Erythroblast (primary cell): ENCODE measurements at regions not wholly inside any gene's neighbourhood (a gene's known extent, or its start where the extent isn't known, plus 50 kb on each side); places are given as distances from the start of the nearest gene placed in this dataset.
"Not testable (repeated sequence)": the region's sequence is repeated elsewhere in the genome, so short reads cannot be mapped to it uniquely, and the experiment has no call there.

ENCODE experiments used
- DNase-seq, 2 experiments: peaks; one replicate each; lab custom pipeline; 2025; lab: John Stamatoyannopoulos, UW
- GATA1 ChIP-seq: IDR thresholded peaks from 2 replicates; pipeline ENCODE4 v1.6.1; 2011; ENCODE audit warnings: low read depth, mild to moderate bottlenecking, control low read depth, low read length, moderate library complexity
- POLR2A ChIP-seq: IDR thresholded peaks from 2 replicates; pipeline ENCODE4 v1.6.1; 2011; ENCODE audit warnings: mild to moderate bottlenecking, low read length

DNA sequence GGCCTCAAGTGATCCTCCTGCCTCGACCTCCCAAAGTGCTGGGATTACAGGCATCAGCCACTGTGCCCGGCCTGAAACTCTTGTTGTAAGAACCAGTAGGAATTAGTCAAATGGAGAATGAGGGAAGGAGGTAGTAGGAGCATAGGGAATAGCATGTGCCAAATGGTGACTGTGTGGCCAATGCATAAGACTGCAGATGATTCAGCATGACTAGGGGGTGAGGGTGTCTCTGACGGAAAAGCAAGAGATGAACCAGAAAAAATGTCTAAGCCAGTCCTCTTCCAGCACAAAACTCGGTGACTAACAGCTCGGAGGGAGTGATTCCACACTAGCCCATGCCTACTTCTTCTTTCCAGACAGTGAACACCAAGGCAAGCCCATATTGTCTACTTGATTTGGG, 58.2 kb upstream of the DUSP21 start:
- DNase-seq: no peak
- TF ChIP-seq GATA1 (no peak), POLR2A (no peak)

DNA sequence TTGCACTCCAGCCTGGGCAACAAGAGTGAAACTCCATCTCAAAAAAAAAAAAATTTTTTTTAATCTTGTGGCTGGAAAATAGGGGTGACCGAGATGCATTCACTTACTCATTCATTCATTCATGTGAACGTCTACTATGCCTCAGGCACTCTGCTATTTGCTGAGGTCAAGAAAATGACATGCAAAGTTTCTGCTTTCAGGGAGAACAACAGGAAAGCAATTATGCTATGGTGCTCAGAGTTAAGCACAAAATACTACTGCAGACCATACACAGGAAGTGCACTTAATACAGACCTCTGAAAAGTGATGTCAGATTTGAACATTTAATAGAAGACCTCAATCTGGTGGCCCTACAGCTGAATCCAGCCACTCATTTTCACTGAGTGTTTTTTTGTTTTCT, 59.6 kb upstream of the DUSP21 start:
- TF ChIP-seq POLR2A (no peak), GATA1 (no peak)
- DNase-seq: no peak

DNA sequence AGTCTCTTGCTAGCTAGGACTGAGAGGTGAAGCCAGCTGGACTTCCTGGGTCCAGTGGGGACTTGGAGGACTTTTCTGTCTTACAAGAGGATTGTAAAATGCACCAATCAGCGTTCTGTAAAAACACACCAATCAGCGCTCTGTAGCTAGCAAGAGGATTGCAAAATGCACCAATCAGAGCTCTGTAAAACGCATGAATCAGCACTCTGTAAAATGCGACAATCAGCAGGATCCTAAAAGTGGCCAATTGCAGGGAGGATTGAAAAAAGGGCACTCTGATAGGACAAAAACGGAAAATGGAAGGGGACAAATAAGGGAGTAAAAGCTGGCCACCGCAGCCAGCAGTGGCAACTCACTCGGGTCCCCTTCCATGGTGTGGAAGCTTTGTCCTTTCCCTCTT, 65.6 kb upstream of the DUSP21 start:
- DNase-seq: peak in 1 of 2 experiments; percentile 1
- TF ChIP-seq GATA1 (no peak), POLR2A (no peak)

DNA sequence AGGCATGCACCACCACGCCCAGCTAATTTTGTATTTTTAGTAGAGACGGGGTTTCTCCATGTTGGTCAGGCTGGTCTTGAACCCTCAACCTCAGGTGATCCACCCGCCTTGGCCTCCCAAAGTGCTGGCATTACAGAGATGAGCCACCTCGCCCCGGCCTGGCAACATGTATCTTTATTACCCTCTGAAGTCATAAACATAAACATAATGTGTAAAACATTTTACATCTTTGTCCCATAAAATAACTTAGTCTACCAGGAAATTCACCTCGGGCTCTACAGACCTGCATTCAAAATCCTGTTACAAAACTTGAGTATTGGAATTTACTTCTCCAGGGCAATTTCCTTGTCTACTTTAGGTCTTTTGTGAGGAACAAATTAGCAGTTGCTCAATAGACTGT, 68.1 kb upstream of the DUSP21 start:
- DNase-seq: no peak
- TF ChIP-seq POLR2A: no peak
- no peak for TF ChIP-seq GATA1

DNA sequence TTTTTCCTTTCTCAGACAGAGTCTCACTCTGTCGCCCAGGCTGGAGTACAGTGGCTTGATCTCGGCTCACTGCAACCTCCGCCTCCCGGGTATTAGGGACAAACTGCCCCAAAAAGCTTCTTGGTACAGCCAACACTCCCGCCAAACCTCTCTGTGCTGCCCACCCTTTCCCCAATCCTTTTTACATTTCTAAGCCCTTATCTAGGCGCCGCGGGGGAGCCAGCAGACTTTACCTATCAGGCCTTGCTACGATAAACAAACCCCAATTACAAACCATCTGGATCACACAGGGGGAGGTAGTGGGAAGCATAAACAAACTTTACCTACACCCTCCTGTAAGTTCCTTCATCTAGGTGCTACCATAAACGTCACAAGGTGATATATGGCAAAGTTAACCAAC, 69.8 kb upstream of the DUSP21 start:
- DNase-seq: not testable (repeated sequence)

DNA sequence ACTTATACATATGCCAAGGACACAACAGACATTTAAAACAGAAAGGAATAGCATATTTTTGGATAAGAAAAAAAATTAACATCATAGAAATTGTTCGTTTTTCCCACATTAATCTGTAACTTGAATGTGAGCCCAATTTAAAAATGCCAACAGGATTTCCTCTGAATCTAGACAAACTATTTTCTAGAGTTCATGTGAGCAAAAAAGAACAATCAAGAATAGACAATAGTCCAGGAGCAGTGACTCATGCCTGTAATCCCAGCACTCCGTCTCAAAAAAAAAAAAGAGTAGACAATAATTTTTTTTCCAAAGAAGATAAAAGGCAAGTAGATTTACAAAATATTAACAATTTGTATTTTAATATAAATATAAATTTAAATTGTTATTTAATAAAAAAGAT, 73.7 kb upstream of the DUSP21 start:
- no peak for DNase-seq
- no peak for TF ChIP-seq GATA1

DNA sequence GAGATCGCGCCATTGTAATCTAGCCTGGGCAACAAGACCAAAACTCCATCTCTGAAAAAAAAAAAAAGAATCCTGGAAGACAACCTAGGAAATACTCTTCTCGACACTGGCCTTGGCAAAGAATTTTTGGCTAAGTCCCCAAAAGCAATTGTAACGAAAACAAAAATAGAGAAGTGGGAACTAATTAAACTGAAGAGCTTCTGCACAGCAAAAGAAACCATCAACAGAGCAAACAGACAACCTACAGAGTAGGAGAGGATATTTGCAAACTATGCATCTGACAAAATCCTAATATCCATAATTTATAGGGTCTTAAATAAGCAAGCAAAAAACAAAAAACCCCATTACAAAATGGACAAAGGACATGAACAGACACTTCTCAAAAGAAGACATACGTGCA, 76.5 kb upstream of the DUSP21 start:
- DNase-seq: no peak
- TF ChIP-seq GATA1 (no peak), POLR2A (no peak)

DNA sequence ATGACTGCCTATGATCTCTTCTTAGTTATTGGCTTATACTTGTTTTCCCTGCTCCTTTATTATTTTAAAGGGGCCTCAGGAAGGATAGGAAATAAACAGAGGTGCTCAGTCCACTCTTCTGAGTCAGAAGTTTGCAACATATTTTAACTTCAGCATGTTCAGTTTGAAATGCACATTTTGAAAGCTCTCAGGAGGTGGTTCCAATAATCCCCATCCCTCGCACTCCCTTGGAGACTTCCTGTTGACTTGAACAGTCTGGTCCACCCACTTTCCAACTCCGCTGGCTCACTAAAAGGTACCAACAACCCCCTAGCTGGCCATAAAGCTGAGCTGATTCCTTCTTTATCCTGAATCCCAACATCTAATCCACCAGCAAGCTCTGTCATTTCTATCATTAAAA, 78.3 kb upstream of the DUSP21 start:
- TF ChIP-seq POLR2A: no peak
- TF ChIP-seq GATA1: no peak
- DNase-seq: no peak

DNA sequence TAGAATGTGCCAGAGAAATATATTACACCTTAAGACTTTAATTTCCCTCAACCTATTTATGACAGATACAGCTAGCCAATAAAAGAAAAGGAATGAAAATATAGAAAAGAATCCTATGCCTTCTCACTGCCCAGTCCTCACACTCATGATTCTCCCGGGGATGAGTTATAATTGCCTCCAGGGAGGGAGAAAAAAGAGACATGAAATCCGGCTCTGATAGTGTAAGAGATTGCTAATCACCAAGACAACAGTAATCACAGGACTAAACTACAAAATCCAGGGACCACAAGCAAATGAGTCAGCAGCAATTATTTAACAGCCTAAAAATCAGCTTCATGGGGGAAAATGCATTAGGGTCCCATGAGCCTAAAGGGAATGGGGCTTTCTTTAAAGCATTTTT, 95.9 kb upstream of the DUSP21 start:
- DNase-seq: peak in 1 of 2 experiments; percentile 1
- no peak for TF ChIP-seq POLR2A
- no peak for TF ChIP-seq GATA1

DNA sequence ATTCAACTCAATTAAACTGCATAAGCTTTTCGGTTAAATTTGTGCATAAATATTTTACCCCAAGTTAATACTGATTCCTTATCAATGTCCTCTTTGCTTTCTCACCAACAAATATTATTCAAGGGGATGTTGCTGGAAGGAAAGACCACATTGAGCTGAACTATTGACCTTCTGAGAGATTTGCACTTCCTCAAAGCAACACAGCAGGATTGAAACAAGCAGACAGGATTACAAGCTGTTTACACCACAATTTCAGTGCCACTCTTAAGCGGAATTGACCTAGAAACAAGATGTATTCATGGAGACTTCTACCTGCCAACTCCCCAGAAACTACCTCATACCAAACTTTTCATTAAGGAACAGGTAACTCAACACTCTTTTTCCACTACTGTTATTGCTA, 96.5 kb upstream of the DUSP21 start:
- no peak for DNase-seq
- no peak for TF ChIP-seq GATA1

DNA sequence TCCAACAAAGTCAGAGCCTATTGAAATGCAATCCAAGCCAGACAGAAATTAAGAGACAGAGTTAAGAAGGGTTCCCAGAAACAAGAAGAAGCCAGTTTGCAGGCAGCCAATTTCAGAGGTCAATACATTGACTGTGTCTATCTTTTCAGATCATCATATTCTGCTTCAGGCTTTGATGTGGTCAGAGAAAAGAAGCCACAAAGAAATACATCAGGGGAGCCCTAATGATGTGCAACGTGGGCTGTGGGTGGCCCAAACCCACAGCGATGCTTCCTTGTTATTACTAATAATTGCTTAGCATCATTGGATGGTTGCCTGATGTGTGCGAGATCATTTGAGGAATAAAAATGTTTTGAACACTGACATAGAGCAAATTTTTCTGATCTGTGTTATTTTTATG, 99.0 kb upstream of the DUSP21 start:
- TF ChIP-seq GATA1: no peak
- DNase-seq: no peak

DNA sequence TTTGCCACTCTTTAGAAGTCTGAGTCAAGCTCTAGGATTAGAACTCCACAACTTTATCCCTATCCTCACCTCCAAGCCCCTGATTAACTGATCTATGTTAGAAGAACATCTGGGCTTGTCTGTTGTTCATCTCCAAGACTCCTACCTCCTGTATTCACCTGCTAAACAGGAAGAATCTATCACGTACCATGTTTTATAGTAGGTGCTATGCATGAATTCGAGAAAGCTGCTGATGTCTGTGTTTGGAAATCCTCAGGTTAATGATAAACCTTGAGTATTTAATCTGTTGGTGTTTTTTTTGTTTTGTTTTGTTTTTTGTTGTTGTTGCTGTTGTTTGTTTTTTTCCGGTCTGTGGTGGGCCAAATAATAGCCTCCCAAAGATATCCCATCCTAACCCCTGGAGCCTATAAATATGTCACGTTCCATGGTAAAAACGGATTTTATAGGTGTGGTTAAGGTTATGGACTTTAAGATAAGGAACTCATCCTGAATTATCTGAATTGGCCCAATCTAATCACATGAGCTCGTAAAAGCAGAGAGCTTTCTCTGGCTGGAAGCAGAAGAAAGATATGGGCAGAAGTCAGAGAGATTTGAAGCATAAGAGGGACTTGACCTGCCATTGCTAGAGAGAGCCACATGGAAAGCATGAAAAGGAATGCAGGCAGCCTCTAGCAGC, 101.2 kb upstream of the DUSP21 start:
- DNase-seq: no peak
- TF ChIP-seq GATA1 (no peak), POLR2A (no peak)

DNA sequence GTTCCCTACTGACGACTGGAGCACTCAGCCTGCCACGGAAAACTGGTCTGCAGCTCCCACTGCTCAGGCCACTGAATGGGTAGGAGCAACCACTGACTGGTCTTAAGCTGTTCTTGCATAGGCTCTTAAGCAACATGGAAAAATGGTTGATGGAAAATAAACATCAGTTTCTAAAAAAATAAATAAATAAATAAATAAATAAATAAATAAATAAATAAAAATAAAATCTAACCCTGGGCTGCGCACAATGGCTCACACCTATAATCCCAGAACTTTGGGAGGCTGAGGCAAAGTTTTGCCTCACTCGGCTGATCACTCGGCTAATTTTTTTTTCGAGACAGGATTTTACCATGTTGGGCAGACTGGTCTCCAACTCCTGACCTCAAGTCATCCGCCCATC, 102.0 kb upstream of the DUSP21 start:
- DNase-seq: not testable (repeated sequence)

DNA sequence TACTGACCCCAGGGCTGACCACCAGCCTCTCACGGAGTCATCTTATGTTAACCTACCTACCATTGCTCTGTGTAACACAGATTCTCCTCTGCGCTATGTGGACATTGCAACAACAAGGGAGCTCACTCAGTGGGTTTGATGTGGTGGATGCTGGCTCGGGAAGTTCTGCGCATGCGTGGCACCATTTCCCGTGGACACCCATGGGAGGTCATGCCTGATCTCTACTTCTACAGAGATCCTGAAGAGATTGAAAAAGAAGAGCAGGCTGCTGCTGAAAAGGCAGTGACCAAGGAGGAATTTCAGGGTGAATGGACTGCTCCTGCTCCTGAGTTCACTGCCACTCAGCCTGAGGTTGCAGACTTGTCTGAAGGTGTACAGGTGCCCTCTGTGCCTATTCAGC, 102.4 kb upstream of the DUSP21 start:
- not testable (repeated sequence) for DNase-seq

DNA sequence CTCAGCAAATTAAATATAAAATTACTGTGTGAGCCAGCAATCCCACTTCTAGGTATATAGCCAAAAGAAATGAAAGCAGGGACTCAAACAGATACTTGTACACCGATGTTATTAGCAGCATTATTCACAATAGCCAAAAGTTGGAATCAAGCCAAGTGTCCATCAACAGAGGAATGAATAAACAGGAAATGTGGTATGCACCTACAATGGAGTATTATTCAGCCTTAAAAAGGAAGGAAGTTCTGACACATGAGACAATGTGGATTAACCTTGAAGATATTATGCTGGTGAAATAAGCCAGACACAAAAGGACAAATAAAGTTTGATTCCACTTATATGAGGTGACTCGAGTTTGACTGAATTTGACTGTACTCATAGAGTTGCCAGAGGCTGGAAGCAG, 108.3 kb upstream of the DUSP21 start:
- DNase-seq: no peak
- no peak for TF ChIP-seq GATA1
- no peak for TF ChIP-seq POLR2A

DNA sequence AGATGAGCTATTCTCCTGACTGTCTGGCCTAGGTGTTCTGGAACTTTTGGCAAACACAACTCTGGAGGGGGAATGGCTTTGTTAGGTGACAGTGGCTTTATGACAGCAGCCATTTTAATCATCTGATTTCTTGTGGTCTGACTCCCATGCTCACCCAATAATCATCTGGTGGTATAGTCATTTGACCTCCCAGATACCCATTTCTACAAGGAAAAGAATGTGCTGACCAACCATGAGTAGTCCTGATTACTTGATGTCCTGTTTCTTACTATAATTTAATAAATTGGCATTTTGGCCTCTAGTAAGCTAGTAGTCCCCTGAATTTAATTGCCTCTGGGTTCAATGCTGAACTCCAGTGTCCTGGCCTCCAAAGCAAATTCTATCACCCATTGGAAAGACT, 109.9 kb upstream of the DUSP21 start:
- TF ChIP-seq GATA1 (no peak), POLR2A (no peak)
- DNase-seq: no peak
